Spleen (tissue), 7 donors: ENCODE measurements at regions not wholly inside any gene's neighbourhood (a gene's known extent, or its start where the extent isn't known, plus 50 kb on each side); places are given as distances from the start of the nearest gene placed in this dataset.

Experiments used
- CTCF ChIP-seq, 11 experiments: fragments of 200-600 bp in 7 of 11; fragments of 450-650 bp in 4 of 11; sonication (generic) in 4 of 11; IDR thresholded peaks in 8 of 11; conservative IDR thresholded peaks in 3 of 11; 1 replicate in 7 of 11; 2 replicates in 4 of 11; pipeline versions ENCODE4 v1.4.0 to v1.8.0; 2016 to 2021; ENCODE audit warnings: antibody characterized with exemption in 11 of 11, inconsistent platforms in 4 of 11, mild to moderate bottlenecking in 1 of 11
- POLR2AphosphoS5 ChIP-seq, 3 donors: sonication (generic); formaldehyde crosslinking; IDR thresholded peaks; one replicate each; pipeline ENCODE4 v1.5.1; 2017; ENCODE audit warnings: antibody characterized with exemption in 3 of 3
- donor health status: DM: no; HTN: no; CAD: no; lungs with moderate emphysema.
- donor health status: DM: no; HTN: no; CAD: no.
- donor health status: DM: no; HTN: no; CAD: no.

GRCh38 chr16:54359555-54359954 is 73.0 kb upstream of the IRX3 start:
- no peak for TF ChIP-seq POLR2AphosphoS5 (IDR thresholded peaks at IDR 0.05)
- TF ChIP-seq CTCF (IDR thresholded peaks at IDR 0.05 in 8 of 11, conservative IDR thresholded peaks at IDR 0.05 in 3 of 11): no peak
